OCI-LY1 (cell line): ENCODE measurements at regions not wholly inside any gene's neighbourhood (a gene's known extent, or its start where the extent isn't known, plus 50 kb on each side); places are given as distances from the start of the nearest gene placed in this dataset.

Experiments used
- H2AFZ ChIP-seq: fragments of 200-600 bp; sonication (generic), shearing (Covaris generic); 2 replicates; pipeline ENCODE4 v1.6.0; 2014; ENCODE audit warnings: antibody characterized with exemption, mild to moderate bottlenecking, low read length
- H3F3A ChIP-seq: fragments of 200-600 bp; sonication (generic), shearing (Covaris generic); 2 replicates; pipeline ENCODE4 v1.6.0; 2014; ENCODE audit warnings: mild to moderate bottlenecking, antibody characterized with exemption, low read length, moderate library complexity; ENCODE audit not compliant: insufficient read depth
- H3K27ac ChIP-seq: fragments of 200-600 bp; sonication (generic); 2 replicates; pipeline ENCODE4 v1.5.1; 2014; ENCODE audit warnings: low read length, mixed run types, mild to moderate bottlenecking, low read depth; ENCODE audit not compliant: poor library complexity, severe bottlenecking
- H3K27me3 ChIP-seq: fragments of 200-600 bp; sonication (generic); 2 replicates; pipeline ENCODE4 v1.6.0; 2014; ENCODE audit warnings: antibody characterized with exemption, mild to moderate bottlenecking, low read length, moderate library complexity; ENCODE audit not compliant: insufficient read depth
- H3K36me3 ChIP-seq: fragments of 200-600 bp; sonication (generic); 2 replicates; pipeline ENCODE4 v1.6.1; 2014; ENCODE audit warnings: mild to moderate bottlenecking, antibody characterized with exemption, low read length, moderate library complexity, mixed read lengths; ENCODE audit not compliant: insufficient read depth
- H3K4me1 ChIP-seq: fragments of 200-600 bp; sonication (generic); 2 replicates; pipeline ENCODE4 v1.5.1; 2014; ENCODE audit warnings: mild to moderate bottlenecking, low read length, moderate library complexity; ENCODE audit not compliant: insufficient read depth, severe bottlenecking
- H3K4me2 ChIP-seq: fragments of 200-600 bp; sonication (generic), shearing (Covaris generic); 2 replicates; pipeline ENCODE4 v1.6.1; 2014; ENCODE audit warnings: low read length
- H3K4me3 ChIP-seq: fragments of 200-600 bp; sonication (generic); 2 replicates; pipeline ENCODE4 v1.5.1; 2014; ENCODE audit warnings: low read length, low read depth, mild to moderate bottlenecking, mixed read lengths; ENCODE audit not compliant: poor library complexity, severe bottlenecking
- H3K79me2 ChIP-seq: fragments of 200-600 bp; shearing (Covaris generic); 2 replicates; pipeline ENCODE4 v1.6.1; 2016; ENCODE audit warnings: mixed run types, low read length, mixed read lengths; ENCODE audit not compliant: insufficient read depth
- H3K9ac ChIP-seq: fragments of 200-600 bp; sonication (generic), shearing (Covaris generic); 2 replicates; pipeline ENCODE4 v1.6.1; 2014; ENCODE audit warnings: mild to moderate bottlenecking, low read length, mixed read lengths
- H3K9me2 ChIP-seq: fragments of 200-600 bp; sonication (generic), shearing (Covaris generic); 2 replicates; pipeline ENCODE4 v1.6.1; 2014; ENCODE audit warnings: low read depth, mild to moderate bottlenecking, low read length, mixed read lengths
- H3K9me3 ChIP-seq: fragments of 200-600 bp; shearing (Covaris generic); 2 replicates; pipeline ENCODE4 v1.6.1; 2014; ENCODE audit warnings: low read length, mixed read lengths
- H4K20me1 ChIP-seq: fragments of 200-600 bp; sonication (generic), shearing (Covaris generic); 2 replicates; pipeline ENCODE4 v1.6.0; 2016; ENCODE audit warnings: mild to moderate bottlenecking, low read length; ENCODE audit not compliant: insufficient read depth
- EZH2 ChIP-seq: fragments of 200-600 bp; sonication (generic), shearing (Covaris generic); IDR thresholded peaks from 2 replicates; pipeline ENCODE4 v1.8.0; 2017; ENCODE audit warnings: borderline replicate concordance, mixed run types, mild to moderate bottlenecking, antibody characterized with exemption, low read length, moderate library complexity, mixed read lengths
- TF ChIP-seq, protein P1 (sequence below): fragments of 200-600 bp; sonication (generic), shearing (Covaris generic); IDR thresholded peaks from 2 replicates; pipeline ENCODE4 v1.5.1; 2017; ENCODE audit warnings: mild to moderate bottlenecking, antibody characterized with exemption, low read length, moderate library complexity, mixed read lengths

GRCh38 chr2:120947982-120948661 is 212.5 kb downstream of the GLI2 start:
- no peaks in the 10 kb centered on the region for H3K79me2 ChIP-seq
- H3K9me2 ChIP-seq: no peaks in the 10 kb centered on the region
- no peaks in the 10 kb centered on the region for H3K4me1 ChIP-seq
- H3K36me3 ChIP-seq: no peaks in the 10 kb centered on the region
- no peaks in the 10 kb centered on the region for H3K9me3 ChIP-seq
- no peak overlapping the region for H3K9ac ChIP-seq
- no peak overlapping the region for H2AFZ ChIP-seq
- no peak for TF ChIP-seq EZH2
- TF ChIP-seq, protein P1, sequence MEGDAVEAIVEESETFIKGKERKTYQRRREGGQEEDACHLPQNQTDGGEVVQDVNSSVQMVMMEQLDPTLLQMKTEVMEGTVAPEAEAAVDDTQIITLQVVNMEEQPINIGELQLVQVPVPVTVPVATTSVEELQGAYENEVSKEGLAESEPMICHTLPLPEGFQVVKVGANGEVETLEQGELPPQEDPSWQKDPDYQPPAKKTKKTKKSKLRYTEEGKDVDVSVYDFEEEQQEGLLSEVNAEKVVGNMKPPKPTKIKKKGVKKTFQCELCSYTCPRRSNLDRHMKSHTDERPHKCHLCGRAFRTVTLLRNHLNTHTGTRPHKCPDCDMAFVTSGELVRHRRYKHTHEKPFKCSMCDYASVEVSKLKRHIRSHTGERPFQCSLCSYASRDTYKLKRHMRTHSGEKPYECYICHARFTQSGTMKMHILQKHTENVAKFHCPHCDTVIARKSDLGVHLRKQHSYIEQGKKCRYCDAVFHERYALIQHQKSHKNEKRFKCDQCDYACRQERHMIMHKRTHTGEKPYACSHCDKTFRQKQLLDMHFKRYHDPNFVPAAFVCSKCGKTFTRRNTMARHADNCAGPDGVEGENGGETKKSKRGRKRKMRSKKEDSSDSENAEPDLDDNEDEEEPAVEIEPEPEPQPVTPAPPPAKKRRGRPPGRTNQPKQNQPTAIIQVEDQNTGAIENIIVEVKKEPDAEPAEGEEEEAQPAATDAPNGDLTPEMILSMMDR: no peak
- H3K27ac ChIP-seq: no peak overlapping the region
- H3F3A ChIP-seq: no peaks in the 10 kb centered on the region
- H3K27me3 ChIP-seq: no peaks in the 10 kb centered on the region
- H4K20me1 ChIP-seq: no peaks in the 10 kb centered on the region
- H3K4me3 ChIP-seq: no peak overlapping the region
- H3K4me2 ChIP-seq: no peak overlapping the region

DNA sequence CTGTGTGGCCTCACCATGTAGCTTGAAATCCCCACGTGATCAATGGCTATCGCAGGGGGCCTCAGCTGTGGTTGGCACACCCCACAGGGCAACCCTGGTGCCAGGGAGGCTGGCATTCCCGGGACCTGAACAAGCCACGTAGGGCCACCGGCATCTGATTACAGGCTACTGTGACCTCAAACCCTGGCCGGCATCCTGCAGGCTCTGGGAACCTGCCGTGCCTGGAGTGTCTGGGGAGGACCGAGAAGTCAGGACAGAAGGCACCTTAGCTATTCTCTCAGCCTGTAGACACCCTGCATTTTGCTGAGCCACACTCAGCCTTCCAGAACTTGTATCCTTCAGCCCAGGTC is 213.0 kb downstream of the GLI2 start:
- H3K4me2 ChIP-seq: no peak overlapping the region

GRCh38 chr2:120949027-120949956 is 213.6 kb downstream of the GLI2 start:
- no peaks in the 10 kb centered on the region for H4K20me1 ChIP-seq
- H3K27me3 ChIP-seq: no peaks in the 10 kb centered on the region
- no peak overlapping the region for H3K27ac ChIP-seq
- no peaks in the 10 kb centered on the region for H3K9me2 ChIP-seq
- H3K9me3 ChIP-seq: no peaks in the 10 kb centered on the region
- H2AFZ ChIP-seq: no peak overlapping the region
- H3K36me3 ChIP-seq: no peaks in the 10 kb centered on the region
- no peaks in the 10 kb centered on the region for H3K79me2 ChIP-seq
- H3F3A ChIP-seq: no peaks in the 10 kb centered on the region
- TF ChIP-seq, protein P1: peak; percentile 35; the same call in 1 of the 2 replicates
- no peak for TF ChIP-seq EZH2
- no peak overlapping the region for H3K4me2 ChIP-seq
- no peak overlapping the region for H3K4me3 ChIP-seq
- H3K4me1 ChIP-seq: no peaks in the 10 kb centered on the region
- no peak overlapping the region for H3K9ac ChIP-seq

More for the DNA sequence above, 213.0 kb downstream of the GLI2 start:
- H3K4me3 ChIP-seq: no peak overlapping the region
- no peaks in the 10 kb centered on the region for H3K36me3 ChIP-seq
- no peaks in the 10 kb centered on the region for H3K79me2 ChIP-seq
- H3F3A ChIP-seq: no peaks in the 10 kb centered on the region
- H3K27ac ChIP-seq: no peak overlapping the region
- H3K4me1 ChIP-seq: no peaks in the 10 kb centered on the region
- H3K9ac ChIP-seq: no peak overlapping the region
- no peaks in the 10 kb centered on the region for H4K20me1 ChIP-seq
- TF ChIP-seq, protein P1: no peak
- TF ChIP-seq EZH2: no peak
- no peaks in the 10 kb centered on the region for H3K9me2 ChIP-seq
- no peaks in the 10 kb centered on the region for H3K27me3 ChIP-seq
- H2AFZ ChIP-seq: no peak overlapping the region
- H3K9me3 ChIP-seq: no peaks in the 10 kb centered on the region
